ENCODE measurements at regions not wholly inside any gene's neighbourhood (a gene's known extent, or its start where the extent isn't known, plus 50 kb on each side); places are given as distances from the start of the nearest gene placed in this dataset.

GRCh38 chr13:65959305-65959704 is 1270.8 kb downstream of the PCDH9 start:
- no peaks in the 10 kb centered on the region for H3K27me3 ChIP-seq (replicated peaks in 1 of 2; ENCODE audit: control insufficient read depth in 2 of 2, insufficient read depth in 2 of 2, low read length in 1 of 2)
- no peaks in the 10 kb centered on the region for H3K9me3 ChIP-seq (replicated peaks; ENCODE audit: control insufficient read depth, insufficient read depth, low read length)
- no peaks in the 10 kb centered on the region for H3K36me3 ChIP-seq (ENCODE audit: control insufficient read depth in 2 of 2, insufficient read depth in 2 of 2, low read length in 1 of 2)
- no peak overlapping the region for H3K9ac ChIP-seq (ENCODE audit: control insufficient read depth, insufficient read depth, low read length)
- H3K4me2 ChIP-seq (ENCODE audit: control insufficient read depth, insufficient read depth) = no peak overlapping the region
- DNase-seq (ENCODE audit: low read depth, low spot score) = no peak
- ChIA-PET CTCF (no interaction called here), RAD21 (ENCODE audit: unreplicated experiment) (no interaction called here), POLR2A (no interaction called here), SMC1A (ENCODE audit: uncharacterized antibody, unreplicated experiment) (no interaction called here)
- TF ChIP-seq, protein P1, sequence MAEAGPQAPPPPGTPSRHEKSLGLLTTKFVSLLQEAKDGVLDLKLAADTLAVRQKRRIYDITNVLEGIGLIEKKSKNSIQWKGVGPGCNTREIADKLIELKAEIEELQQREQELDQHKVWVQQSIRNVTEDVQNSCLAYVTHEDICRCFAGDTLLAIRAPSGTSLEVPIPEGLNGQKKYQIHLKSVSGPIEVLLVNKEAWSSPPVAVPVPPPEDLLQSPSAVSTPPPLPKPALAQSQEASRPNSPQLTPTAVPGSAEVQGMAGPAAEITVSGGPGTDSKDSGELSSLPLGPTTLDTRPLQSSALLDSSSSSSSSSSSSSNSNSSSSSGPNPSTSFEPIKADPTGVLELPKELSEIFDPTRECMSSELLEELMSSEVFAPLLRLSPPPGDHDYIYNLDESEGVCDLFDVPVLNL (IDR thresholded peaks at IDR 0.05; ENCODE audit: low read depth, low read length) = no peak
- TF ChIP-seq EP300 (IDR thresholded peaks at IDR 0.05; ENCODE audit: borderline replicate concordance in 1 of 2, control insufficient read depth in 1 of 2, low read depth in 2 of 2, low read length in 2 of 2) = no peak
- TF ChIP-seq RFX5 (IDR thresholded peaks at IDR 0.05; ENCODE audit: low read depth, low read length) = no peak
- TF ChIP-seq SREBF2 (IDR thresholded peaks at IDR 0.05; ENCODE audit: low read length) = no peak
- no peaks in the 10 kb centered on the region for H3K4me1 ChIP-seq (ENCODE audit: control insufficient read depth, insufficient read depth, low read length)
- H3K4me3 ChIP-seq = no peak overlapping the region
- in situ Hi-C loops (cut with MboI) (no loop called here), intact Hi-C loops (cut with micrococcal nuclease; ENCODE audit: unreplicated experiment) (no loop called here)
- 25% methylated on average over 2 of the region's 2 CpGs for WGBS (ENCODE audit: insufficient coverage, insufficient replicate concordance, low lambda C conversion rate, missing lambda C conversion rate)
- no peak overlapping the region for H2AFZ ChIP-seq (ENCODE audit: control insufficient read depth, low read depth, low read length)
- H4K20me1 ChIP-seq (ENCODE audit: control insufficient read depth, insufficient read depth) = no peaks in the 10 kb centered on the region
- H3K27ac ChIP-seq (ENCODE audit: control insufficient read depth, insufficient read depth) = no peak overlapping the region
- no peak for ATAC-seq
- FAIRE-seq = no peak
- H3K79me2 ChIP-seq (ENCODE audit: control insufficient read depth, insufficient read depth, low read length) = no peaks in the 10 kb centered on the region
- no TSS peak for BruUV-seq (replicated peaks)

- Histone ChIP-seq H3K79me2 (ENCODE audit: control insufficient read depth, insufficient read depth, low read length) (no peaks in the 10 kb centered on the region), H4K20me1 (ENCODE audit: control insufficient read depth, insufficient read depth) (no peaks in the 10 kb centered on the region), H3K9ac (ENCODE audit: control insufficient read depth, insufficient read depth, low read length) (no peak overlapping the region), H3K9me3 (replicated peaks; ENCODE audit: control insufficient read depth, insufficient read depth, low read length) (no peaks in the 10 kb centered on the region), H3K4me2 (ENCODE audit: control insufficient read depth, insufficient read depth) (no peak overlapping the region), H3K36me3 (ENCODE audit: control insufficient read depth in 2 of 2, insufficient read depth in 2 of 2, low read length in 1 of 2) (no peaks in the 10 kb centered on the region), H3K4me3 (no peak overlapping the region), H3K27ac (ENCODE audit: control insufficient read depth, insufficient read depth) (no peak overlapping the region), H3K4me1 (ENCODE audit: control insufficient read depth, insufficient read depth, low read length) (no peaks in the 10 kb centered on the region), H2AFZ (ENCODE audit: control insufficient read depth, low read depth, low read length) (no peak overlapping the region), H3K27me3 (replicated peaks in 1 of 2; ENCODE audit: control insufficient read depth in 2 of 2, insufficient read depth in 2 of 2, low read length in 1 of 2) (no peaks in the 10 kb centered on the region)
- intact Hi-C loops (cut with micrococcal nuclease; ENCODE audit: unreplicated experiment) = no loop called here
- no peak for FAIRE-seq
- ChIA-PET CTCF (no interaction called here), POLR2A (no interaction called here), SMC1A (ENCODE audit: uncharacterized antibody, unreplicated experiment) (interaction anchor here (0.7 kb wide), 1 partner anchor 271 kb away, joined by 3 read pairs; no protein-coding TSS in a partner anchor), RAD21 (ENCODE audit: unreplicated experiment) (no interaction called here)
- DNase-seq (ENCODE audit: low read depth, low spot score) = no peak
- WGBS (ENCODE audit: insufficient coverage, insufficient replicate concordance, low lambda C conversion rate, missing lambda C conversion rate) = 29% methylated on average over 4 of the region's 4 CpGs
- no peak for ATAC-seq
- no TSS peak for BruUV-seq (replicated peaks)
- TF ChIP-seq, protein P2, sequence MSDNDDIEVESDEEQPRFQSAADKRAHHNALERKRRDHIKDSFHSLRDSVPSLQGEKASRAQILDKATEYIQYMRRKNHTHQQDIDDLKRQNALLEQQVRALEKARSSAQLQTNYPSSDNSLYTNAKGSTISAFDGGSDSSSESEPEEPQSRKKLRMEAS (IDR thresholded peaks at IDR 0.05; ENCODE audit: low read depth, low read length) = no peak
- TF ChIP-seq EP300 (IDR thresholded peaks at IDR 0.05; ENCODE audit: borderline replicate concordance in 1 of 2, control insufficient read depth in 1 of 2, low read depth in 2 of 2, low read length in 2 of 2) (no peak), BACH1 (IDR thresholded peaks at IDR 0.05; ENCODE audit: borderline replicate concordance) (no peak), YBX1 (IDR thresholded peaks at IDR 0.05) (no peak), CBFB (IDR thresholded peaks at IDR 0.05; ENCODE audit: low read depth) (no peak), KDM1A (IDR thresholded peaks at IDR 0.05; ENCODE audit: borderline replicate concordance) (no peak), RCOR1 (conservative IDR thresholded peaks at IDR 0.05; ENCODE audit: low read depth, low read length) (no peak), IKZF2 (IDR thresholded peaks at IDR 0.05) (no peak), CHD2 (IDR thresholded peaks at IDR 0.05; ENCODE audit: borderline replicate concordance, low read depth, low read length) (no peak), JUND (IDR thresholded peaks at IDR 0.05; ENCODE audit: low read depth, low read length) (no peak)
- in situ Hi-C loops (cut with MboI) = no loop called here
These were observed 1283.7 kb downstream of the PCDH9 start for GRCh38 chr13:65946387-65946786.
